ENCODE measurements at regions not wholly inside any gene's neighbourhood (a gene's known extent, or its start where the extent isn't known, plus 50 kb on each side); places are given as distances from the start of the nearest gene placed in this dataset.

DNA sequence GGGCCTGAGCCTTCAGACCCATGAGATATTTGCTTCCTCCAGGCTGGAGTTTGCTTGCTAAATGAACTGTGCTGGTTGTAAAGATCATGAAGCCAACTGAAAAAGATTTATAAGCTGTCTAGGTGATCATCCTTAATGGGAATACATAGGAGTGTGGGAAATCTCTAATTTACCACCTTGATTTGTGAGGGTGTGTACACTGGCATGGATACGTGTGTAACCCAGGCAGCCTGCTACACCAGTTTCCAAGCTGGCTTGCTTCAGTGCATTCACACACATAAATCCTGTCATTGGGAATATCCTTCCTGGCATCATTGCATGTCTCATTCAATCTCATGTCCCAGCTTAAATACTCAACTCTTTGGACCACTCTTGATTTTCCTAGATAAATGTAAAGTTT lies 57.6 kb upstream of the GNG12 start:
- H3K4me1 Mint-ChIP-seq (ENCODE audit: low read depth): peaks cover 40% of the 10 kb centered on the region
- no peaks in the 10 kb centered on the region for H3K9me3 Mint-ChIP-seq (ENCODE audit: low read depth)
- TF ChIP-seq, protein P1, sequence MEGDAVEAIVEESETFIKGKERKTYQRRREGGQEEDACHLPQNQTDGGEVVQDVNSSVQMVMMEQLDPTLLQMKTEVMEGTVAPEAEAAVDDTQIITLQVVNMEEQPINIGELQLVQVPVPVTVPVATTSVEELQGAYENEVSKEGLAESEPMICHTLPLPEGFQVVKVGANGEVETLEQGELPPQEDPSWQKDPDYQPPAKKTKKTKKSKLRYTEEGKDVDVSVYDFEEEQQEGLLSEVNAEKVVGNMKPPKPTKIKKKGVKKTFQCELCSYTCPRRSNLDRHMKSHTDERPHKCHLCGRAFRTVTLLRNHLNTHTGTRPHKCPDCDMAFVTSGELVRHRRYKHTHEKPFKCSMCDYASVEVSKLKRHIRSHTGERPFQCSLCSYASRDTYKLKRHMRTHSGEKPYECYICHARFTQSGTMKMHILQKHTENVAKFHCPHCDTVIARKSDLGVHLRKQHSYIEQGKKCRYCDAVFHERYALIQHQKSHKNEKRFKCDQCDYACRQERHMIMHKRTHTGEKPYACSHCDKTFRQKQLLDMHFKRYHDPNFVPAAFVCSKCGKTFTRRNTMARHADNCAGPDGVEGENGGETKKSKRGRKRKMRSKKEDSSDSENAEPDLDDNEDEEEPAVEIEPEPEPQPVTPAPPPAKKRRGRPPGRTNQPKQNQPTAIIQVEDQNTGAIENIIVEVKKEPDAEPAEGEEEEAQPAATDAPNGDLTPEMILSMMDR (IDR thresholded peaks at IDR 0.05): no peak
- no peaks in the 10 kb centered on the region for H3K27me3 Mint-ChIP-seq (ENCODE audit: low read depth)
- no peak overlapping the region for H3K27ac Mint-ChIP-seq (ENCODE audit: unreplicated experiment)
- no peaks in the 10 kb centered on the region for H3K36me3 Mint-ChIP-seq (ENCODE audit: low read depth)
- no peak overlapping the region for H3K4me3 Mint-ChIP-seq (ENCODE audit: unreplicated experiment)
- DNase-seq (ENCODE audit: low spot score): no peak

DNA sequence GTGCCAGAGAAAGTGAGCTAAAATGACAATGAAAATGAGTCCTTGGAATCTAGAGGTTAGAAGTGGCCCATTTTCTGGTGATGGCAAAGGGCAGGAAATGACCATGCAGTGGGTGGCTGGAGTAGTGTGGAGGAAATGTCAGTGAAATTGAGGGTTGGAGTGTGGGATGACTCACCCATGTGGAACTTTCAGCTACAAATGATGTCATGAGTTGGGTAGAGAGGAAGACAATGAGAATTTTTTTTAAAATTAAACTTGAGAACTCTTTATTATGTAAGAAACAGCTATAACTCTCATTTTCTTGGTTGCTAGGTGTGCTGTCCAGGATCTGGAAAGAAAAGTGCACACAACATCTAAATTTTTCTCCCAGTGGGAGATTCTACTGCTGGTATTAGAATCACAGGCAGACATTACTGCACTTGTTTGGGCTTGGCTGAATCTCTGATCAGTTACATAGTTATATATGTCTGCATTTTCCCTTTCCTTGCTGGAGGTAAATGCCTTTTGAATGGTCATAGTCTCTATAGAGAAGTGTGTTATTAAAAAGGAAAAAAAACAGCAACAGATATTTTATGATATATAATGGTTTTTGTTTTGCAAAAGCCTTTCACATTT lies 56.8 kb upstream of the GNG12 start:
- H3K27ac Mint-ChIP-seq (ENCODE audit: unreplicated experiment): peak overlapping the region; percentile 75
- TF ChIP-seq, protein P1 (IDR thresholded peaks at IDR 0.05): no peak
- H3K4me3 Mint-ChIP-seq (ENCODE audit: unreplicated experiment): no peak overlapping the region
- H3K36me3 Mint-ChIP-seq (ENCODE audit: low read depth): no peaks in the 10 kb centered on the region
- DNase-seq (ENCODE audit: low spot score): no peak
- H3K4me1 Mint-ChIP-seq (ENCODE audit: low read depth): peaks cover 40% of the 10 kb centered on the region
- H3K27me3 Mint-ChIP-seq (ENCODE audit: low read depth): no peaks in the 10 kb centered on the region
- H3K9me3 Mint-ChIP-seq (ENCODE audit: low read depth): no peaks in the 10 kb centered on the region

DNA sequence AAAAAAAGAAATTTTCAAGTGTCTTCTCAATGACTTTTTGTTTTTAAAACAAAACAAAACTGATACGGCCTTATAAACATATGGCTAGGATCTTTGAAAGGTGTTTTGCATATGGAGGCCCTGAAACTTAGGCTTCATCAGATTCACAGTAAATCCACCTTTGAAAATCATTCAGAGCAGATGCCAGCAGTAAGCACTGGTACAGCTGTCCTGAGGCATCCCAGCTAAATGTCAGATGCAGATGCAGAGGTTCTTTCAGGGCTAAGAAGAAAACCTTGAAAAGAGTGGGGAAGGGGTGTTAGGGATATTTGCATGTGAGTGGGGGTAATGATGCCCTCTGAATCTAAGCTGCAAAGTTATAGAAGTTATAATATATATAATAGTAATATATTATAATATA lies 56.2 kb upstream of the GNG12 start:
- H3K27ac Mint-ChIP-seq (ENCODE audit: unreplicated experiment): peak overlapping the region; percentile 76

DNA sequence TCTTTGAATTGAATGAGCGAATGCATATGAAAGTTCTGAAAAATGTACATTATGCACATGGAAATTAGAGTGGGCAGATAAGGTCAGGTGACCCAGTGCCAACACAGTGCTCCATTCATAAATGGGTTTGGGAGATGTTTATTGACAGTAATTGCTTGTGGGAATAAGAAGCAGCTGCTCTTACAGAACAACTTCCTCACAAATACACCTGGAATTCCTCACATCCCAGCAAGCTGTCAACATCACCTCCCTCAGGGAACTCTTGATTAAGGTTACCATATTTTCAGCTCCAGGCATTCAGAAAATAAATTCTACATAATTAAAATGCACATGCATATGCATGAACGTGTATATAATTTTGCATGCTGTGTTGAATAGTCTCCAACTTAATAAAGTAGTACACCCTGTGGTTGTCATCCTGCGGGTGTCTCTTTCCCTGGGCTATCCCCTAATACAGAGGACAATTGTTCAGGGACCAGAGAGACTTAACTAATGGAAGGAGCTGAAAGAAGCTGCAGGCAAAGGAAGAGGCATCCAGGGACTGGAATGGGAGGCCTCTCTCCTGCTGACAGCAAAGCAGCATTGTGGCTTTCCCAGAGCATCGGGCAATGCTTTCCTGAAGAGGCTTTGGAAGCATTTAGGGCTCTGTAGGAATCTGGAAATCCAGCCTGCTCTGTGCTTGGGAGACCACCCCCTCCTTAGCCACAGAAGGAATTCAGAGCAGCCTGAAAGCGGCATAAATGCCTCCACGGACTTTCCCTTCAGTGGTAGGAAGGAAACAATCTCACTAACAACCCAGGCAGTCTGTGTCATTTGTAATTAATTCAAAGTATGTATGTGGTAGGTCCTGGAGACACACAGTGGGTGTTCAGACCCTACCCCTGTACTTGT lies 55.2 kb upstream of the GNG12 start:
- H3K27me3 Mint-ChIP-seq (ENCODE audit: low read depth): no peaks in the 10 kb centered on the region
- DNase-seq (ENCODE audit: low spot score): no peak
- TF ChIP-seq, protein P1 (IDR thresholded peaks at IDR 0.05): no peak
- H3K27ac Mint-ChIP-seq (ENCODE audit: unreplicated experiment): peak overlapping the region; percentile 76
- no peaks in the 10 kb centered on the region for H3K9me3 Mint-ChIP-seq (ENCODE audit: low read depth)
- H3K4me3 Mint-ChIP-seq (ENCODE audit: unreplicated experiment): no peak overlapping the region
- no peaks in the 10 kb centered on the region for H3K36me3 Mint-ChIP-seq (ENCODE audit: low read depth)
- H3K4me1 Mint-ChIP-seq (ENCODE audit: low read depth): peaks cover 40% of the 10 kb centered on the region

More for the DNA sequence above, 56.2 kb upstream of the GNG12 start:
- Mint-ChIP-seq H3K4me1 (ENCODE audit: low read depth) (peaks cover 40% of the 10 kb centered on the region), H3K9me3 (ENCODE audit: low read depth) (no peaks in the 10 kb centered on the region), H3K4me3 (ENCODE audit: unreplicated experiment) (no peak overlapping the region), H3K36me3 (ENCODE audit: low read depth) (no peaks in the 10 kb centered on the region), H3K27me3 (ENCODE audit: low read depth) (no peaks in the 10 kb centered on the region)
- DNase-seq (ENCODE audit: low spot score): no peak
- TF ChIP-seq, protein P1 (IDR thresholded peaks at IDR 0.05): no peak

DNA sequence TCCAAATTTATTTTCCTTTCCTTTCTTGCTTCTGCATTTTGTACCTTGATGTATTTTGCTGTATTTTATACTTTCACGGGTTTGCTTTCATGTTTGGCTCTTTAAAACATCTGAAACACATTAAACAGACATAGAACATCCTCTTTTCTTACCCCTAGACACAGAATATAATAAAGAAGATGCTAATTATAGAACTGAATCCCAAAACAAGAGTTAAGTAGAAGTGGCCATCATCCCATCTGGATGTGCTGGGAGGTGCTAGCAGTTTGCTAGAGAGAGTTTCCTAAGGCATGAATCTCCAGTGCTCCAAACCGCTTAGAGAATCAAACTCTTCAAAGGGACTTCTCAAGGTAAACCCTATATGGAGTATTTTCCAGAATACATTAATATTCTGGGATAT lies 53.9 kb upstream of the GNG12 start:
- no peak overlapping the region for H3K4me3 Mint-ChIP-seq (ENCODE audit: unreplicated experiment)
- H3K27ac Mint-ChIP-seq (ENCODE audit: unreplicated experiment): no peak overlapping the region
- H3K27me3 Mint-ChIP-seq (ENCODE audit: low read depth): no peaks in the 10 kb centered on the region
- TF ChIP-seq, protein P1 (IDR thresholded peaks at IDR 0.05): no peak
- H3K4me1 Mint-ChIP-seq (ENCODE audit: low read depth): peaks cover 29% of the 10 kb centered on the region
- H3K9me3 Mint-ChIP-seq (ENCODE audit: low read depth): no peaks in the 10 kb centered on the region
- no peak for DNase-seq (ENCODE audit: low spot score)
- no peaks in the 10 kb centered on the region for H3K36me3 Mint-ChIP-seq (ENCODE audit: low read depth)

All from chondrocyte (in vitro differentiated cells).